NCI-H2029 treated with DMSO at 0.1 percent for 48 hours (cell line): ENCODE measurements at regions not wholly inside any gene's neighbourhood (a gene's known extent, or its start where the extent isn't known, plus 50 kb on each side); places are given as distances from the start of the nearest gene placed in this dataset.
A peak's percentile ranks its signal among the peaks of the same experiment; 100 is the strongest.

Experiments
- DNase-seq: peaks from one replicate; lab custom pipeline; 2025; lab: John Stamatoyannopoulos, UW

DNA sequence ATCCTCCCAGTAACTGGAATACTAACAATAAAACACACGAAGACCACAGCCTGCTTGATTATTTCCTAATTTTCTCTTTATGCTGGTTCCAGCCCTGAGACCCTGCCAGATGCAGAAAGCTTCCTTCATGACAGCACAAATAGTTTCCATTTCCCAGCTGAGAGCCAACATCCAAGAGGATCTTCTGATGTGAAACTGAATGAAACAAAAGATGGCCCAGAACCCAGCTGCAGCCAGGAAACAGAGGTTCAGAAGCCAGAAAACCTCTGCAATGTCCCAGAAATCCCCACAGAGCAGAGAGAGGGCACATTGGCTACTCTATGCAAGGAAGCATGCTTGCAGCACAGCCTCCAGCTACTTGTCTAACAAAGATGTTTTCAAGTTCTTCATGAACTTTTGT, 61.8 kb upstream of the PLEKHG1 start:
- DNase-seq, result no peak

DNA sequence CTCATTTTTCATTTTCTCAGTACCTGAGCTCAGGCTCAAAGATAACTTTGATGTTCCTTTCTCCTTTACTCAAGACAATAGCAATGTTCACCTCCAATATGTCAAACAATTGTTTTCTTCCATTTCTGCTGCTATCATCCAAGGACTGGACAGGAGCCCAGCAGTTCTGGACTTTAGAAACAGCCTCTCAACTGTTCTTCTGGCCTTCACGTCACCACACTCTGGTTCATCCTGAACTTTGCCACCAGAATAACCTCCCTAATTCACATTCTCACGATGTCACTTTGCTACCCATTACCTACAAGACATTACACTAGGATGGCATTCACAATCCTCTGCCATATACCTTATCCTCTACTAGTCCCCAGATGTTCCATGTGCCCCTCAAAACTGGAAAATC, 60.6 kb upstream of the PLEKHG1 start:
- DNase-seq, result no peak

DNA sequence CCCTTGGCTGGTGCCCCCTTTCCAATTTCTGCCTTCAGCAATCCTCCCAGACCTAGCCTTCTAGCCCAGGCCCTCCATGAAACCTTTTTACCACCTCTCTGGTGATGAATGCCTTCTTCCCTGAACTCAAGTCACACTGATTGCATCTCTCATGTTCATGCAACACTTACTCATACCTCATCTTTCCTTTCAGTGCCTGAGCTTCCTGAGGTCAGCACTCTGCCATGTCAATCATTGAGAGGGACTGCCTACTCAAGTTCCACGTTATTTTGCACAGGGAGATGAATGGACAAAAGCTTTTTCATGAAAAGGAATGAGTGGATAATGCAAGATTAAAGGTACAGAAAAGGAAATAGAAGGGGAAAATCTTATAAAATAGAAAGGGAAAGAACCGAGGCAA, 60.1 kb upstream of the PLEKHG1 start:
- no peak for DNase-seq

DNA sequence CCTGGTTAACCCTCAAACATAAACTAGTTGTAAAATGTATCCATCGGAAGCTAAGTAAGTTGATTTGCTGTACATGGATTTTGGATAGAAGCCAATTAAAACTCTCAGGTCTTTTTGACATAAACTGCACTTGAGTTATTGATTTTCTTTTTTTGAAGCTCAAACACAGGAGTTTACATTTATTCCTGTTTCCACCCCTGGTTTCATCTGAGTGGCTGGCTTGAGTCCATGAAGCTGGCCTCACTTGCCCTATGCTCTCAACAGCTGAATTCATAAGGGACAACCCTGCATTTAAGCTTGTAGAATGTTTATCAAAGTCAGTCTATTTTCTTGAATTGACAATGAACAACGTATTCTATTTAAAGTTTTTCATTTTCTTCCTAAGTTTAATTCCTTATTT, 58.1 kb upstream of the PLEKHG1 start:
- DNase-seq, result peak; percentile 20

DNA sequence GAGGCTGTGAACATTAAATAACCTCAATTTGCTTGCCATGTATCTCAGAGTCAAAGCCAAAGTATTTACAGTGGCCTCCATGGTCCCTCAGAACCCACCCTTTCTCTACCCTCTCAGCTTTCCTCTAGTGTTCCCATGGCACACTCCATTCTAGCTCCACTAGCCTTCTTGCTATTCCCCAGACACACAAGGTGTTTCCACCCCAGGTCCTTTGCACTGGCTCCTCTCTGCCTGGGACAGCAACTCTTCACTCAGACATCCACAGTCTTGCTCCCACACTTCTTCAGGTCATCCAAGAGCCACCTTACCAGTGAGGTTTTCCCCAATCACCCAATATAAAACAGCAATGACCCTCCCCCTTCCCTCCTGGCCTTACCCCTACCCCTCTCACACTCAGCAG, 56.5 kb upstream of the PLEKHG1 start:
- DNase-seq, result no peak

DNA sequence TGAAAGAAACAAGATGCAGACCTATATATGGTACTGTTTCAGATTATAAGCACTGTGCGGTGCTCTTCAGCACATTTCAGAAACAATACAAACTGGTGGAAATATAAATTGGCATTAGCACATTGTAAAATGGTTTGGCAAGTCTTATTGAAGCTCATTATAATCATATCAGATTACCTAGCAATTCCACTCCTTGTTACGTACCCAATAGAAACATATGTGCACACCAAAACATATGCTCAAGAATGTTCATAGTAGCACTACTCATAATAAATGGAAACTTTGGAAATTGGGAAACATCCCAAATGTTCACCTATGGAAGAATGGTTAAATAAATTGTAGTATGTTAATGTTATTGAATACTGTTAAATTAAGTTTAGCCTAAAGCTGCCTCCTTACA, 54.9 kb upstream of the PLEKHG1 start:
- no peak for DNase-seq

DNA sequence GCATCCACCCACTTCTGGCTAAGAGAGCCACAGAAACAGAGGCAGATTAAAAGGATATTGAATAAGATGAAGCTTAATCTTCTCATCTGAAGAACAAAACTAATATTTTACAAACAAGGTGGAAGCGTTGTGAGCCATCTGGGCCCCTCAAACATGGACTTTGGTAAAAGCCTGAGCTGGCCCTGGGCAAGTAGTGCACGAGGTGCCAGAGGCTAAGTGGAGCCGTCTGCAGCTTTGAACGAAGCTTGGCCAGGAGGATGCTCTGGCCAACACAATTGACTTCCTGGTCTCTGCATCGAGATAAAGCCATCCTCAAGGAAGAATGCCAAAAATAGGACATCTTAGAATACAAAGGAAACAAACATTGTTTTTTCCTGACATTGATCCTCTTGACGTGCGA, 53.2 kb upstream of the PLEKHG1 start:
- no peak for DNase-seq

DNA sequence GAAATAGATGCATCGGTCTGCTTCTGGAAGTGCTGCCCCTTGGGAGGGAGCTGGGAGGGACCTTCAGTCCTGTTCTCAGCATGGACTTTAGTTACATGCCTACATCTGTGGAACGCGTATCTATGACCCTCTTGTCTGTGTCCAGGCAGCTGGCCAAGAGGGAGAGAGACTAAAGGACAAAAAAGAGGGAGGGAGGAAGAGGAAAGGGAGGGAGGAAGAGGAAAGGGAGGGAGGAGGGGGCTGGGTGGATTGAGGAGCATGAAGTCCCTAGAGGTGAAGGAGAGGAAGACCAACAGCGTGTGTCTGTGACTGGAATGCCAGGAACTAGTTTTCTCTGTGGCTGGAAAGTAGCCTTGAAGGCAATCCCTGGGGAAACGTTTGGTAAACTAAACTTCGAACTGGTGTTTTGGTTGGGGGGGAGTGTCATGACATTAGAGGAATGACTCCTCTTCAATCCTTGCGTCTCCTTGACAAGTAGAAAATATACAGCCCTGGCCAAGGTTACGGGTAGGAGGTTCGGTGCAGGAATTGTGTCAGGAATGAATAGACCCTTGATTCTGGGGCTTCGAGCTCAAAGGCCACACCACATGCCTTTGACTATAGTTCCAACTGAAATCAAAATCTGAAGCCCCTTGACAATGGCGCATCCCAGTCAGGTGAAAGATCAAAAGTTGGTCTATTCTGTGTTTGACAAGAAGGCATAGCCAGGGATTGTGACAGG, 52.0 kb upstream of the PLEKHG1 start:
- DNase-seq, result no peak

DNA sequence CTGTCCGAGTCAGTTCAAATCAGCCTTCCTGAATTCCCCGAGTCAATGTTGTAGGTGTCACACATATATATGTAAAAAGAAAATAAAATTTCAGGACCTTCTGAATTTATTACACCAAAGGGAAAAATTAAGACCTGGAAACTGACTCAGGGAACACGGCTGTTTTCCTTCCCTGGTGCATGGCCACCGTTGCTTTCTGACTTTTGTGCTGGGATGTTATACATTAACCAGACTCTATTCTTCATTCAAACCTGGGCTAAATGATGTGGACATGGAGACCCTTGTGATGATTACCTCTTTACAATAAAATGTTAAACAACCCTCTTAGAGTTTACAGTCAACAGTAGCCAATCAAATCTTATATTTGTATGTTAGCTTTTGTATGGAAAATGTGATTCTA, 51.4 kb upstream of the PLEKHG1 start:
- no peak for DNase-seq

DNA sequence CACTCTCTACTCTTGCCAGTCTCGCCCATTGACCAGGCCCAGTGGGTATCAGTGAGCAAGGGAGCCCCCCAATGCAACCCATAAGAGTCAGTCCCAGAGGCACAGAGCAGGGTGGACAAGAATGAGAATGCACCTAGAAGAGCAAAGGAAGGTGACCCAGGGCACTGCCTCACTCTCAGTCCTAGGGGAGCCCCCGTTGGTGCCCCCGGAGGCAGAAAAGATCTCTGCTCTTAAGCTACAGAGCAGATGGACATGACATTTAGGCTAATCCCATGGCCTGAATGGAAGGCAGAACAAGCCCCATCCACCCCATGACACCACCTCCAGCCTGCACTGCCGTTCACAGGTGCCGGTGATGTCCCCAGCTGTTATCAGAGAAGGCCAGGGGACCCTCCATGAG, 50.7 kb upstream of the PLEKHG1 start:
- no peak for DNase-seq

DNA sequence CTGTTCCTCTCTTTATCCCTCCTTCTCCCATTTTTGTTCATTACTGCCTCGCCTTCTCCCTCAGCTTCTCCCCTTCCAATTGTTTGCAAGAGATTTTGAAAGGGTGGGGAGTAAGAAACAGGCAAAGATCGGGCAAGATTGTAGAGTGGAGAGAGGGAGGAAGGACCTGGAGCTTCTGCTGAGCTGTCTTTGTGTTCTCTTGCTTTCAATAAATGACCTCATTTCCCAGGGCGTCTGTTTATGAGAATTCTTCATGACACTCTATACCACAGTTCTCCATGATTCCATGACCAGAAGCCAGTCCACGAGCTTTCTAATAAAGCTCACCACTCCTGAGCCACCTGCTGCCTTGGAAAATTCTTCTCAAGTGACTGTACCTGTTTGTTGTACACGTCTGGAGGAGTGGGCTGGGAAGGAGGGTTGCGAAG, 50.0 kb upstream of the PLEKHG1 start:
- no peak for DNase-seq
